Left ventricle myocardium superior (tissue), 1 donor: ENCODE measurements at regions not wholly inside any gene's neighbourhood (a gene's known extent, or its start where the extent isn't known, plus 50 kb on each side); places are given as distances from the start of the nearest gene placed in this dataset.
"Not testable (repeated sequence)": the region's sequence is repeated elsewhere in the genome, so short reads cannot be mapped to it uniquely, and the experiment has no call there.

Source experiments
- ATAC-seq: fragments of 200-7000 bp; cut with Tn5 transposase; one replicate; pipeline ENCODE4 v1.9.1; 2020; ENCODE audit warnings: mild to moderate bottlenecking, moderate library complexity
- DNase-seq: peaks from one replicate; pipeline ENCODE4 v3.0.0-alpha.2; 2020
- intact Hi-C: fragments of 100-400 bp; cut with micrococcal nuclease; formaldehyde crosslinking; loops from one replicate; pipeline ENCODE4 v1.11.0; 2022
- donor health status: DM: no; HTN: yes; CAD: no; lungs with severe emphysema.

DNA sequence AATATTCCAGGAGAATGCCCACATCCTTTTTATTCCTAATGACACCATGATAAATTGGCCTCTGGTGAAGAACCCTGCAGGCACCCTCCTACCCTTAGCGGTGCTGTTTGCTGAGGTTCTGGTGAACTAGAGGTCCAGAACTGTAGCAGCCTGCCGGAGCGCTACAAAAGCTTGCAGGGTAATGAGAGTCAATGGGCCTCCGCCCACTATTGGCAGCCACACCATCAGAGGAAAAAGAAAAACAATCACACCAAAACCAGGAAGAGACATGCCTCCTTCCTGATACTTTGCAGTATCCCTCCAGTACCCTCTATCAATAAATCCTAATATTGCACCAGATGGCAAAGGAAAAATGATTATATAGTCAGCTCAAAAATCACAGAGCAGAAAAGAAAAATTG is 142.9 kb downstream of the SPTSSA start:
- intact Hi-C loops: loop anchor here (10.0 kb wide), 1 partner anchor 474 kb away; no protein-coding TSS in a partner anchor
- DNase-seq: no peak
- no peak for ATAC-seq

DNA sequence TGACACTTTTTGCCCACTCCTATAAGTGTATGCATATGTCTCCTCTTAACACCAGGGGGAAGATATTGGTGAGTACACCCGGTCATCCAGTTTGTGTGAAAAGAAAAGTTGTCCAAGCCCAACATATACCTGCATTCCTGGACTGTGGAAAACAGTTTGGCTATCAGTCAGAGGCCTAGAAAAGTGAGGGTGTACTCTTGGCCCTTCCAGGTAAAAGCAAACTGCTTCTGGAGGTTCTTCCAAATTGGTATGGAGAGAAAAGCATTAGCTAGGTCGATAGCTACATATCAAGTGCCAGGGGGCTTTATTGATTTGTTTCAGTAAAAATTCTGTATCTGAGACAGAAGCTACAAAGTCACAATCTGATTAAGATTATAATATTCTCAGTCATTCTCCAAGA is 144.0 kb downstream of the SPTSSA start:
- DNase-seq (no peak), ATAC-seq (no peak)
- intact Hi-C loops: loop anchor here (10.0 kb wide), 1 partner anchor 473 kb away; no protein-coding TSS in a partner anchor

DNA sequence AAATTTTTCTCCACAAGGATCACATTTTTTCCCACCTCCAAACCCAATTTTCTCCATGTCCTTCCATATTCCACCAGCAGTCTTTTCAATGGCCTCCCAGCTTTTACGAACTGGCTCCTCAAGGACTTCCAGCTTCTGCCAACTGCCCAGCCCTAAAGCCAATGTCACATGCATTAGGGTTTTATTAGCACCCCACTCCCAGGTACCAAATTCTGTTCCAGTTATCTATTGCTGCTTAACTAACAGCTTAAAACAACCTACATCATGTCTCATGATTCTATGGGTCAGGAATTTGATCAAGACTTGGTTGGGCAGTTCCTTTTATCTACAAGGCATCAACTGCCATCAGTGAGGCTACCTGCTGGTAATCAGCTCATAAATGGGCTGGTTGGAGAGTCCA is 151.3 kb downstream of the SPTSSA start:
- ATAC-seq (no peak), DNase-seq (no peak)
- intact Hi-C loops: loop anchor here (10.0 kb wide), 1 partner anchor 466 kb away; no protein-coding TSS in a partner anchor

DNA sequence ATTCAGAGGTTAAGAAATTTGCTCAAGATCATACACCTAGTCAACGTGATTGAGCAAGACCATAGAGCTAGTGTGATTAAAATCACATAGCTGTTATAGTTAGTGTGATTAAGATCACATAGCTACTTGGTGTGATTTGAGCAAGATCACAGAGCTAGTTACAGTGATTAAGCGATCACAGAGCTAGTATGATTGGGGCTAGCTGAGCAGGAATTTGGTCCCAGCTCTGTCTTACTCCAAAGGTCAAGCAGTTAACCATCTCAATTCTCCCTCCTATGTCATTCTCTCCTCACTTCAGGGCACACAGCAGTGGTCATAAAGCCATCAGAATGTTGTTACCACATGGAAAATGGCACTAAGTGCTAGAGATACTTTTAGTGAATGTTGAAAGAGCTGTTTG is 158.2 kb downstream of the SPTSSA start:
- ATAC-seq (no peak), DNase-seq (no peak)
- intact Hi-C loops: no loop called here

DNA sequence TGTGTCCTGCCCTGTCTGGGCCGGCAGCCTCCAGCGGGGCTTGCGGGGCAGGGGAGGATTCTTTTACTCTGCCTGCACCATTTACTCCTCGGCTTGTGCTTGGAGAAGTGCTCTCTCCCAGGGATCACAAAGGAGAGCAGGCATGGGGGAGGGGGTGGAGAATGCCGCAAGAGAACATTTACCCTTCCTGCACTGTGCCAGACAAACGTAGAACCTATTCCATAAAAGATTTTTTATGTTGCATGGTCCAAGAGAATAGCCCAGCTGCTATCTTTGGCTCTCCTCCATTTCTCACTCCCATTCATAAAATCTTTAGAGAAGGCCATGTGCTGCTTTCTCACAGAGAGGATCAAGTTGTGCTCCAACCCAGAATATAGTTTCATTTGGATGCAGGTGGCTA is 159.4 kb downstream of the SPTSSA start:
- intact Hi-C loops: no loop called here
- ATAC-seq (peak; percentile 39), DNase-seq (no peak)

DNA sequence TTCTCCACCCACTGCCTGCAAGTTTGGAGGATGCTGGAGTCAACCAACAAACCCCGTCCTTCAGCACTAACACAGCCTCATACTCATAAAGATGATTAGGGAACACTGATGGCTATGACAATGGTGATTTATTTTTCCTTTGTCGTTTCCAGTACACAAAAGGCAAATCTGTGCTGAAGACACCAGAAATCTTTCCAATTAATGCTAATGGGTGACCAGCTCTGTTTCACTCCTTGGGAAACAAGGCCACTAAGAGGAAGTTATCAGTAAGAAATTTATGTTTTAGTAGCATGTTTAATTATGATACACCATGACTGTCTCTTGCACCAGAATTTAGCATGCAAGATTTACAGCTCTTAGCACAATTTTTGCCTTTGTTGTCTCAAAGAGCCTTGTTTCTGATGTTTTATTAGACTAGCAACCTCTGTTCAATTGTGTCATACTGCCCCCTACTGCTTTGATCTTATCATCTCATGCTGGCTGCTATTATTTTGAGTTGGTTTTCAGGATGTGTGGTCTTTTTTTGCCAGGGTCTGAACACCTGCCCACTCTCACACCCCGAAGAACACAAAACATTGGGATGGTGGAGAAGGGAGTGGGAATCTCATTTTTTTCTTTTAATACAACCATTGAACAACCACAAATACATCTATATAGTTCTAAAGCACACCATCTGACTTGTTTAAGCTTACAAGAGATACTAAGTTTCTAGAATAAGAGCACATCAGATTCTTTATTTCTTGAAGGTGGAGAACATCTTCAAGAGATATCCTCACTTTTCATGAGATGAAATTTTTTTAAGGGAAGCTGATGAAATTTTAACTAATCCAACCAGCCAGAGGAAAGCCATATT is 160.9 kb downstream of the SPTSSA start:
- ATAC-seq (peak; percentile 42), DNase-seq (no peak)
- intact Hi-C loops: no loop called here

DNA sequence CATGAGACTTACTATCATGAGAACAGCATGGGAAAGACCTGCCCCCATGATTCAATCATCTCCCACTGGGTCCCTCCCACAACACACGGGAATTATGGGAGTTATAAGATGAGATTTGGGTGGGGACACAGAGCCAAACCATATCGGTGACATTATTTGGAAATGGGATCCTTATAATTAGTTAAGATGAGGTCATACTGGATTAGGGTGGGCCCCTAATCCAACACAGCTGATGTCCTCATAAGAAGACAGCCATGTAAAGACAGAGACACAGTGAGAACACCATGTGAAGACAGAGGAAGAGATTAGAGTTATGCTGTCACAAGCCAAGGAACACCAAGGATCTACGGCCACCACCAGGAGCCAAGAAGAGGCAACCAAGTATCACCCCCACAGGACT is 161.7 kb downstream of the SPTSSA start:
- DNase-seq (no peak), ATAC-seq (no peak)
- intact Hi-C loops: no loop called here

DNA sequence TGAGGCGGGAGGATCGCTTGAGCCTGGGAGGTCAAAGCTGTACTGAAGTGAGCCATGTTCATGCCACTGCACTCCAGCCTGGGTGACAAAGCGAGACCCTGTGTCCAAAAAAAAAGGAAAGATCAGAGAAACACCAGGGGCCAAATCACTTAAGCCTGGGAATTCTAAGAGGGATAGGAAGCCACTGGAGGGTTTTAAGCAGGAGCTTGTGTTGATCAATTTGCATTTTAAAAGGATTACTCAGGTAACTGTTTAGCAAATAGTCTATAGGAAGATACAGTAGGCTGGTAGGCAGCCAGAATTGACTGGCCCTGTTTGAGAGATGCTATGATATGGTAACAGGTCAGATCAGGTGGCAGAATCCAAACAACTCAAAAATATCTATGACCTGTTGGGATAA is 162.7 kb downstream of the SPTSSA start:
- no peak for ATAC-seq
- intact Hi-C loops: no loop called here
- DNase-seq: no peak

DNA sequence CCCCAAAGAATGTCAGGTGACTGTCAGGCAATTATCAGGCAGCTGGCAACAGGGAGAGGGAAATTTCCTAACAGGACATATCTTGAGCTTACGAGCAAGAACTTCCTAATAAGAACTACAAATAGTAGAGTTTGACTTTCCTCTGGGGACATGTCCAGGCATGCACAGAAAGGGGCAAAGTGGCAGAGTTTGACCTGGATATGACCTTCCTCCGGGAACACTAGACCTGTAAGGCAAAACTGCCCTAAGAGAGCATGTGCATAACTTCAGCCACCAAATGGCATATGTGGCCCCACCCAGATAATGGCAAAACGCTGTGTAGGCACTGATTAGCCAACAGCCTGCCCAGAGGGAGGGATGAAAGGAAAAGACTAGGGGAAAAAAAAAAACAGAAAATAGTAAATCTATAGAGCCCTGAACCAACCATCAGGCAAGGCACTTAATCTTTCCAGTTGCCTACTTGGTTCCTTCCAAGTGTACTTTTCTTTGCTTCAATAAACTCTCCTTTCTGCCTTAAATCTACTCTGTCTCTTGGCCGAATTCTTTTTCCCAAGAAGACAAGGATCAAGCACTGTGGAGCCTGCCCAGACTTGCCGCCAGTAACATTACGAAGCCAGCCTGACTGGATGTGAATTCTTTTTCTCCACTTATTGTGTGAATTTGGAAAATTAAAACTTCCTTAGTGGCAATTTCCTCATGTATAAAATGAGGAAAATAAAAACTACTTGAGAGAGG is 164.1 kb downstream of the SPTSSA start:
- ATAC-seq (no peak), DNase-seq (no peak)
- intact Hi-C loops: no loop called here

DNA sequence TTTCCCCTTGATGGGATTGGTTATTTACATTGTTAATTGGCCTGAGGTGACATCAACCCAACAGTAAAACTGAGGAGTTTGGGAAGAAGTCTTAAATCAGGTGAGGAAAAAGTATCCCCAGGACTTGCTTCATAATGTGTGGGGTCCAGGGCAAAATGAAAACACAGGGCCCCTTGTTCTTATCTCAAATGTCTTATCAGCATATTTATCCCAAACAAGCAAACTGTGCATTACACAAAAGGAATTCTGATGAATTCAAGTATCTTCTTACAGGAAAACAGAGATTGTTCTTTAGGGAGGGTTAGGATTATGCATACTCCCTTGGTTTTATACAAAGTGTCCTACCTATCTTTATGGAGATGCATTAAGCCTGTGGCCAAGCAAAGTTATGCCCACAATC is 178.4 kb downstream of the SPTSSA start:
- ATAC-seq (no peak), DNase-seq (no peak)
- intact Hi-C loops: no loop called here

DNA sequence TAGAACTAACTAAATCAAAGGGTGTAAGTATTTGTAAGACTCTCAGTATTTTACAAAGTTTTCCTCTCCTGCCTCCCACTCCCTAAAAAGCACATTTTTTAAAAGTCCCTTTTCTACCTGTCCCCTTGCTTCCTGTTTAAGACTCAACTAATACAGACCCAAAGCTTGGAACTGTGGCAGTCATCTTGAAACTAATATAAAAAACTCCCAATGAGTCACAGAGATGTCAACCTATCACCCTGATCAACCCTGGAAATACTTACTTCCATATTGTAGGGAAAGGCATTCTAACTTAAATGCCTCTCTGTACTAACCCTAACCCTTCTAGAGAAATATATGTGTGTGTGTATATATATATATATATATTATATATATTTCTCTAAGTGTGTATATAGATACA is 184.8 kb downstream of the SPTSSA start:
- intact Hi-C loops: no loop called here
- DNase-seq: no peak
- no peak for ATAC-seq

DNA sequence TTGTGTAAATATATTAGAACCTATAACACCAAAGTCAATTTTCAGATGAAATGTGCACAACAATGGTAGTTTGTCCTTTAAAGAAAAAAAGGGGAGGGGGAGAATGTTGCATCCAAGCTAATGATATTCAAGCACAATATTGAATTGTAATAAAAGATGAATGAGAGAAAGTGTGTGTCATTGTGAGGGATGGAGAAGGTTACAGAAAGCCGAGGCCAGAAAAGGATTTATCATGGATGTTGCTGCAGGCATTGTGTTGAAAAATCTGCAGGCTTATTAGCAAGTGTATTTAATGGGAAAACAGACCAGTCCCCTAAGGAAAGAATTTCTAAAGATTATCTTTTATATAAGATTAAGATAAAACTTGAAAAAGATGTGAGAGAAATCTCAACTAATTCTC is 186.5 kb downstream of the SPTSSA start:
- intact Hi-C loops: no loop called here
- DNase-seq (no peak), ATAC-seq (no peak)

DNA sequence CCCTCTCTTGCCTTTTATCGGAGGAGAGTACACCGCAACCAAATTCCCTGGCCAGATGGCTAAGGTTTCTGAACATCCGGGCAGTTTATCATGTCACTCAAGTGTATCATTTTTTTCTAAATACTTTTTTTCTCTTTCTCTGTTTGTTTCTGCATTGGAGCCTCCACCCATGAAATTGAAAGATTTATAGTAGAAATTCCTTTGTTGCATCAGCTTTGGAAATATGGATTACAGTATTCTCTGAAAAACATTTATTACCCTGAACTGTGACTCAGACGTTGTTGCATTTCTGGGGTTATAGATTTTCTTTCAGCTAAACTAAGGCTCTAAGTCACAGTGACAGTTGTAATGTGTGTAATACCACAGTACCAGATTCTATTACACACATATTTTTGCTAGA is 187.0 kb downstream of the SPTSSA start:
- DNase-seq (no peak), ATAC-seq (no peak)
- intact Hi-C loops: no loop called here

DNA sequence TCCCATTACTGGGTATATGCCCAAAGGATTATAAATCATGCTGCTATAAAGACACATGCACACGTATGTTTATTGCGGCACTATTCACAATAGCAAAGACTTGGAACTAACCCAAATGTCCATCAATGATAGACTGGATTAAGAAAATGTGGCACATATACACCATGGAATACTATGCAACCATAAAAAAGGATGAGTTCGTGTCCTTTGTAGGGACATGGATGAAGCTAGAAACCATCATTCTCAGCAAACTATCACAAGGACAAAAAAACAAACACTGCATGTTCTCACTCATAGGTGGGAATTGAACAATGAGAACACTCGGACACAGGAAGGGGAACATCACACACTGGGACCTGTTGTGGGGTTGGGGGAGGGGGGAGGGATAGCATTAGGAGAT is 188.3 kb downstream of the SPTSSA start:
- ATAC-seq, intact Hi-C loops, DNase-seq: not testable (repeated sequence)

DNA sequence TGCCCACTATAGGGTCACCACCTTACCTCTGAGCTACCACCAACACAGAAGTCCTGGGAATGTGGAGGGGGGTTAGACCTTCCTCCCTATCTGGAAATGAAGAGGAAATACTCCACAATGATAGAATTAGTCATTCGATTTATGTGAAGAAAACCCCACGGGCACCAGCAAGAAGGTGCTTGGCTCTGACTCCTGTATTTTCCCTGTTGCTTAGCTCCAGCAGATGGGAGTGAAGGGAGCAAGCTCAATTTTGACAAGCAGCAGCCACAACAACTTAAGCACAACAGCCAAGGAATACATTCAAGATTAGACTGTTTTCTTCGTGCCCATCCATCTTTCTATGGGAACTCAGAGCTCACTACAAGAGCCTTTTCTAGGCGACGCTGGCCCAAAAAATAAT is 191.7 kb downstream of the SPTSSA start:
- ATAC-seq: no peak
- DNase-seq: no peak
- intact Hi-C loops: no loop called here

DNA sequence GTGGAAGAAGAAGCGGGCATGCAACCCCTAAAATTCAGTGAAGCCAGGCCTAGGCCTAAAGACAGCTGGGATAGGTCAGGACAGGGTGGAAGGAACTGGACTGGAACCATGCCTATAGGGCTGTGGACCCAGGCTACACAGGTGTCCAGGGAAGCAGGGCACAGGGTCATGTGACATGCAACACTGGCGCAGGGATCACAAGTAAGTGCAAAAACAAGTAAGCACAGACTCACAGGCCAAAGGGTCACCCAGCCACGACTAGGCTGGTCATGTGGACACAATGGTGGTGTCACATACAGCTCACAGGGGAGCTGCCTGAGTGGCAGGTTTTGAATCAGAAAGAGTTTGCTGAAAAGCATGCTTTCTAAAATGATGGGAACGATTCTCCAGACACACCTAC is 195.7 kb downstream of the SPTSSA start:
- no peak for DNase-seq
- intact Hi-C loops: no loop called here
- no peak for ATAC-seq

DNA sequence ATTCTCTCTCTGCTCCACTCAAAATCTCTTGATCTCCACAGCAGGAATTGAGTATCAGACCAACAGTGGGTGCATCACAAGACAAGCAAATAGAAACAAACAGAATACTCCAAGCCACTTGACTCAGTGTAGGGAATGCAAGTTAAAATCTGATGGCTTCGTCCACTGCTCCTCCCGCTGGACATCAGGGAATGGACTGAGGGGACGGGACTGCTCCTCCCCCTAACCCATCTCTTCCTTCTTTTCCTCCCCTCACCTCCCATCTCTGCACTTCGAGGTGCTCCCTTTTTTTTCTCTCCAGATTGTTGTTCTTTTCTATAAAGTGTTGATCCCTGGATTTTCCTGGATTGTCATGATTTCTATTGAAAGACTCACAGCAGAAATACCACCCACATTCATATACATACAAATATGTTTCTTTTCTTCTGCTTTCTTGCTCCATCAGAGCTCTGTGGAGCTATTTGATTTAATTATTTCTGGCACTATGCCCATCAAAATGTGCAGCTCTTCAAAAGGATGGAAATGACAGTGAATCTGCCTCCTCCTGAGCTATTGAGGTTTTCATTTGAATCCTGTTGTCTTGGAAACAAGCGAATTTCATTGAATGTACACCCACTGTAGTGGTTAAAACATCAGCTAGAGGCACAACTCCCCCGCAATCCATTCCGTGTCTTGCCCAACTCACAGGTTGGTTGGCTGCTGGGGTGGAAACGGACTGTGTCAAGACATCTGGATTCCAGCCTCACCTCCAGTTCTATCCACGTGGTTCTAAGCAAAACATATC is 199.7 kb downstream of the SPTSSA start:
- intact Hi-C loops: no loop called here
- DNase-seq: no peak

DNA sequence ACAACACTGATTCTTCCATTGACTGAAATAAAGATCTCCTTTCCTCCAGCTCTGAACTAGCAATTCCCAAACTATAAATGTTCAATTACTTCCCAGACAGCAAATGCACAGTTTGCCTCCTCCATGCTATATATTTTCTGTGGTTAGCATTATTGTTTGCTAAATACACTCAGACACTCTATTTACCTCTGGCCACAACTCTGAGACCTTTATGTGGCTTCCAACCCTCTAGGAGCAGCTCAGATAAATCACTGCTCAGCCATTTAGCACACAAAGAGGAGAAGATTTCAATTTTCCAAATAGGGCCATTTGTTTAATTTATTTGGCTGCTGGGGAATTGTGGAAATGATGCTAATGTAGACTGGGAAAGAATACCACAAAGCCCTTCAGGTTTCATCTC is 202.0 kb downstream of the SPTSSA start:
- intact Hi-C loops: no loop called here
- no peak for ATAC-seq

More for the DNA sequence above, 199.7 kb downstream of the SPTSSA start:
- ATAC-seq: no peak

DNA sequence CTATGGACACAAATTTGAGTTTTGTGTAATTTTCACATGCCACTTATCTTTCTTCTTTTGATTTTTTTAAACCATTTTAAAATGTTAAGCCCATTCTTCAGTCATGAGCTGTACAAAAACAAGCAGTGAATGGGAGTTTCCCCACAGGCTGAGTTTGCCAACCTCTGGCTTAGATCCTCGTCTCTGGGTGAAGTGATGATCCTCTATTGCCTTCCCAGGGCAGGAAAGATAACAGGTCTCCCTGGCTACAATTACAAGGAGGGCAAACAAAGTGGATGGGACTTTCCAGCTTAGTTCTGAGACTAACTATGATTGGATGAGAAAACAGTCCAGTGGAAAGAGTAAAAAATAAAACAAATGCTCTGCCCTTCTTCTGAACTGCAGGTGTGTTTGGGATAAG is 203.7 kb downstream of the SPTSSA start:
- peak; percentile 96 for ATAC-seq
- intact Hi-C loops: no loop called here
- DNase-seq: no peak

More for the DNA sequence above, 202.0 kb downstream of the SPTSSA start:
- DNase-seq: no peak

DNA sequence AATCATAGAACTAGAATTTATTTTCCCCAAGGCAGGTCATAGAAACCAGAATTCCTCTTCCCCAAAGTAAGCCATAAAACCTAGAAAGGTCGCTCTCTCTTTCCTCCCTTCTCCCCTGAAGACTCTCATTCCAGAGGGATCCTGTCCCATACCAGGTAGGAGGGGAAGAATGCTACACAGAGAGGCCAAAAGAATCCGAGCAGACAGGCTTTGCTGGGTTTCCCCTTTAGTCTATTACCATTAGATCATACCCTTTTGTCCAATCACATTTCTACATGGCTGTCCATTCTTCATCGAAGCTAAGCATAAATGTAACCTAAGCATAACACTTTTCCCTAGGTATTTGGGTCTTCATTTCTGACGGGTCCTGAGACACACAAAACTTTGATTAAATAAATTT is 204.5 kb downstream of the SPTSSA start:
- intact Hi-C loops: no loop called here
- DNase-seq (no peak), ATAC-seq (no peak)
